ENCODE measurements at regions not wholly inside any gene's neighbourhood (a gene's known extent, or its start where the extent isn't known, plus 50 kb on each side); places are given as distances from the start of the nearest gene placed in this dataset.

DNA sequence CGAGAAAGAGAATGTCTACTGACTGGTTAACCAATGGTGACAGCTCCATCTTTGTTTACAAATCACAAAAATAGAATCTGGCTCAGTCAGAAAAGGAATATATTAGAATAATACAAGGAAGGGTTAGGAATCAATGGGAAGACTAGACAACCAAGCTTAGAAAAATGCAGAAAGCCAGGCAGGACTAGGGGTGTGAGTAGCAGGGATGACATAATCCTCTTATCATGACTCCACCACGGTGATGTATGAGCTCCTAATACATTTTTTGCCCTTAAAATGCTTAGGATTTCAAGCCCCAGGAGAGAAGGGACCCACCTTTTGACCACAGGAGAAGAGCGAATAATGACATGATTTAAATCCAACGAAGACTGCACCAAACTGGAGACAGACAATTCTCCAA is 252.3 kb downstream of the CHD9NB start:
- H3K23ac ChIP-seq (ENCODE audit: insufficient read length), result no peak overlapping the region
- no peak overlapping the region for H4K91ac ChIP-seq (replicated peaks; ENCODE audit: insufficient read length, low read length)
- H2AK5ac ChIP-seq (ENCODE audit: low read depth, low read length), result no peak overlapping the region
- H2BK5ac ChIP-seq (ENCODE audit: low read depth, low read length), result no peak overlapping the region
- no peak overlapping the region for H3K4me2 ChIP-seq (ENCODE audit: insufficient read depth in 1 of 2, low read depth in 2 of 2, low read length in 2 of 2)
- no peak overlapping the region for H3K4ac ChIP-seq (replicated peaks; ENCODE audit: insufficient read length, low read depth, low read length)
- ChIA-PET CTCF (ENCODE audit: partially characterized antibody) (no interaction called here), POLR2A (ENCODE audit: partially characterized antibody) (interaction anchor here (1.1 kb wide), 1 partner anchor 17 kb away, joined by 3 read pairs; no protein-coding TSS in a partner anchor)
- H2AFZ ChIP-seq (ENCODE audit: low read length), result no peak overlapping the region
- no peak overlapping the region for H3K56ac ChIP-seq (replicated peaks; ENCODE audit: insufficient read length, low read depth, low read length)
- H3K79me2 ChIP-seq (ENCODE audit: control insufficient read depth in 1 of 2, insufficient read depth in 2 of 2, low read length in 2 of 2), result no peaks in the 10 kb centered on the region
- no peaks in the 10 kb centered on the region for H4K20me1 ChIP-seq (replicated peaks in 1 of 2; ENCODE audit: control insufficient read depth in 1 of 2, insufficient read depth in 2 of 2, low read length in 2 of 2)
- DNase-seq (ENCODE audit: low read depth in 1 of 2, low spot score in 2 of 2) (no peak), FAIRE-seq (no peak)
- H3K9me3 ChIP-seq (ENCODE audit: insufficient read depth in 2 of 2, low read depth in 1 of 2, low read length in 1 of 2), result peaks cover 0 to 3% of the 10 kb centered on the region in 2 experiments; a peak in 1 of 4 replicates
- no peaks in the 10 kb centered on the region for H3K79me1 ChIP-seq (ENCODE audit: low read depth, low read length)
- no peaks in the 10 kb centered on the region for H3K23me2 ChIP-seq (ENCODE audit: low read depth, low read length)
- H4K8ac ChIP-seq (ENCODE audit: extremely low read depth, insufficient read depth, low read length), result no peak overlapping the region
- no peak overlapping the region for H2BK20ac ChIP-seq (ENCODE audit: low read length)
- H3K27ac ChIP-seq (ENCODE audit: low read depth, low read length), result no peak overlapping the region
- H3K14ac ChIP-seq (ENCODE audit: insufficient read length), result no peak overlapping the region
- no peak for TF ChIP-seq TAF7 (optimal IDR thresholded peaks at IDR 0.05; ENCODE audit: borderline replicate concordance, low read depth, low read length)
- TF ChIP-seq, protein P1, sequence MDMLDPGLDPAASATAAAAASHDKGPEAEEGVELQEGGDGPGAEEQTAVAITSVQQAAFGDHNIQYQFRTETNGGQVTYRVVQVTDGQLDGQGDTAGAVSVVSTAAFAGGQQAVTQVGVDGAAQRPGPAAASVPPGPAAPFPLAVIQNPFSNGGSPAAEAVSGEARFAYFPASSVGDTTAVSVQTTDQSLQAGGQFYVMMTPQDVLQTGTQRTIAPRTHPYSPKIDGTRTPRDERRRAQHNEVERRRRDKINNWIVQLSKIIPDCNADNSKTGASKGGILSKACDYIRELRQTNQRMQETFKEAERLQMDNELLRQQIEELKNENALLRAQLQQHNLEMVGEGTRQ (IDR thresholded peaks at IDR 0.05; ENCODE audit: low read length), result no peak
- TF ChIP-seq PHF8 (conservative IDR thresholded peaks at IDR 0.05; ENCODE audit: low read depth, low read length), result no peak
- no peak for TF ChIP-seq RXRA (IDR thresholded peaks at IDR 0.05; ENCODE audit: insufficient read depth, low read depth, low read length)
- TF ChIP-seq POU5F1 (IDR thresholded peaks at IDR 0.05; ENCODE audit: low read depth, low read length), result no peak
- no peak overlapping the region for H2BK15ac ChIP-seq (ENCODE audit: low read length)
- no peak overlapping the region for H2BK12ac ChIP-seq (ENCODE audit: low read depth, low read length)
- no peak overlapping the region for H3K9ac ChIP-seq (replicated peaks in 1 of 4; ENCODE audit: extremely low read depth in 1 of 4, low read depth in 3 of 4, low read length in 3 of 4)
- WGBS, 2 experiments (ENCODE audit: extremely low coverage in 1 of 2, insufficient coverage in 1 of 2, insufficient read length in 1 of 2, insufficient replicate concordance in 2 of 2, low coverage in 1 of 2, low lambda C conversion rate in 2 of 2, missing lambda C conversion rate in 1 of 2), result 83% methylated on average over 4 of the region's 4 CpGs; no CpG with 5 or more reads in 1 of the 2 experiments
- no peak overlapping the region for H3K18ac ChIP-seq (ENCODE audit: extremely low read depth, low read length)
- H2BK120ac ChIP-seq (replicated peaks; ENCODE audit: low read depth, low read length), result no peak overlapping the region
- 0 out of 8 replicates have a peak, but pooled peaks cover 0 to 5% (median 0%) of the 10 kb centered on the region in 4 experiments for H3K36me3 ChIP-seq (ENCODE audit: control insufficient read depth in 2 of 4, insufficient read depth in 4 of 4, low read length in 3 of 4)
- H4K5ac ChIP-seq (ENCODE audit: insufficient read length, low read depth, low read length), result no peak overlapping the region
- H3K27me3 ChIP-seq (replicated peaks in 1 of 4; ENCODE audit: control insufficient read depth in 3 of 4, extremely low read depth in 1 of 4, insufficient read depth in 3 of 4, low read length in 3 of 4), result no peaks in the 10 kb centered on the region
- no peak overlapping the region for H3K4me3 ChIP-seq (ENCODE audit: extremely low read depth in 1 of 4, insufficient read depth in 2 of 4, low read depth in 3 of 4, low read length in 4 of 4)
- H3K4me1 ChIP-seq (replicated peaks in 1 of 4; ENCODE audit: control insufficient read depth in 3 of 4, insufficient read depth in 4 of 4, low read length in 3 of 4), result peaks cover 0 to 12% (median 4%) of the 10 kb centered on the region in 4 experiments; a peak in 4 of 7 replicates
